NCI-H524 (cell line): ENCODE measurements at regions not wholly inside any gene's neighbourhood (a gene's known extent, or its start where the extent isn't known, plus 50 kb on each side); places are given as distances from the start of the nearest gene placed in this dataset.

Experiments
- DNase-seq, 2 experiments: peaks; one replicate each; lab custom pipeline; 2025; lab: John Stamatoyannopoulos, UW

- no peak for DNase-seq
Observed at GRCh38 chr3:62981962-62982361, 106.7 kb upstream of the CADPS start.

- DNase-seq, result no peak
Observed at GRCh38 chr3:62982795-62983455, 107.7 kb upstream of the CADPS start.

- DNase-seq, result no peak
Observed at GRCh38 chr3:62986061-62986460, 110.8 kb upstream of the CADPS start.

GRCh38 chr3:62987721-62988120, 112.5 kb upstream of the CADPS start:
- no peak for DNase-seq

GRCh38 chr3:62990704-62991413, 115.6 kb upstream of the CADPS start:
- DNase-seq, result no peak

- no peak for DNase-seq
Observed at GRCh38 chr3:62992520-62992919, 117.3 kb upstream of the CADPS start.

GRCh38 chr3:62995119-62995518, 119.9 kb upstream of the CADPS start:
- no peak for DNase-seq

GRCh38 chr3:62995530-62995929, 120.3 kb upstream of the CADPS start:
- DNase-seq, result no peak

- DNase-seq, result no peak
Observed at GRCh38 chr3:62997369-62997768, 122.2 kb upstream of the CADPS start.

GRCh38 chr3:62999158-62999557, 123.9 kb upstream of the CADPS start:
- no peak for DNase-seq

- DNase-seq, result no peak
Observed at GRCh38 chr3:62999791-63000190, 124.6 kb upstream of the CADPS start.

- no peak for DNase-seq
Observed at GRCh38 chr3:63004448-63004847, 129.2 kb upstream of the CADPS start.

- DNase-seq, result peak; percentile 41 to 88
Observed at GRCh38 chr3:63015614-63016309, 140.5 kb upstream of the CADPS start.

GRCh38 chr3:63022114-63022513, 146.9 kb upstream of the CADPS start:
- no peak for DNase-seq

GRCh38 chr3:63026722-63027121, 151.5 kb upstream of the CADPS start:
- DNase-seq, result no peak

- no peak for DNase-seq
Observed at GRCh38 chr3:63029326-63029725, 154.1 kb upstream of the CADPS start.

- DNase-seq, result no peak
Observed at GRCh38 chr3:63029921-63030320, 154.7 kb upstream of the CADPS start.

GRCh38 chr3:63030666-63031065, 155.4 kb upstream of the CADPS start:
- no peak for DNase-seq

GRCh38 chr3:63032881-63033280, 157.7 kb upstream of the CADPS start:
- DNase-seq, result no peak

- no peak for DNase-seq
Observed at GRCh38 chr3:63034101-63034500, 158.9 kb upstream of the CADPS start.

- no peak for DNase-seq
Observed at GRCh38 chr3:63037116-63037515, 161.9 kb upstream of the CADPS start.

- no peak for DNase-seq
Observed at GRCh38 chr3:63042833-63043232, 167.6 kb upstream of the CADPS start.

- no peak for DNase-seq
Observed at GRCh38 chr3:63043631-63044030, 168.4 kb upstream of the CADPS start.
